Uterus (tissue), 3 donors: ENCODE measurements at regions not wholly inside any gene's neighbourhood (a gene's known extent, or its start where the extent isn't known, plus 50 kb on each side); places are given as distances from the start of the nearest gene placed in this dataset.
"Not testable (repeated sequence)": the region's sequence is repeated elsewhere in the genome, so short reads cannot be mapped to it uniquely, and the experiment has no call there.

Experiments
- DNase-seq, 2 donors: peaks; one replicate each; pipeline ENCODE4 v3.0.0-alpha.2; 2019 to 2020
- H3K27ac ChIP-seq, 2 donors: fragments of 200-600 bp; sonication (generic); 1 replicate in 1 of 2; 2 replicates in 1 of 2; pipeline ENCODE4 v1.5.1; 2016 to 2018
- H3K27me3 ChIP-seq, 2 donors: fragments of 200-600 bp; sonication (generic); one replicate each; pipeline ENCODE4 v1.5.1; 2018 to 2019; ENCODE audit warnings: control low read depth in 1 of 2
- H3K36me3 ChIP-seq, 2 donors: fragments of 200-600 bp; sonication (generic); one replicate each; pipeline ENCODE4 v1.5.1; 2019; ENCODE audit warnings: control low read depth in 1 of 2
- H3K4me1 ChIP-seq, 2 donors: fragments of 200-600 bp; sonication (generic); one replicate each; pipeline ENCODE4 v1.5.1; 2018 to 2019; ENCODE audit warnings: control low read depth in 1 of 2
- H3K4me3 ChIP-seq, 2 donors: fragments of 200-600 bp; sonication (generic); 1 replicate in 1 of 2; 2 replicates in 1 of 2; pipeline ENCODE4 v1.5.1; 2018 to 2019; ENCODE audit warnings: mild to moderate bottlenecking in 1 of 2
- H3K9me3 ChIP-seq, 2 donors: fragments of 200-600 bp; sonication (generic); one replicate each; pipeline ENCODE4 v1.5.1; 2019; ENCODE audit warnings: control low read depth in 1 of 2
- CTCF ChIP-seq, 4 experiments: fragments of 200-600 bp in 2 of 4; fragments of 450-650 bp in 2 of 4; sonication (generic) in 2 of 4; IDR thresholded peaks; one replicate each; pipeline ENCODE4 v1.5.1; 2016 to 2019; ENCODE audit warnings: antibody characterized with exemption in 4 of 4, mild to moderate bottlenecking in 2 of 4, moderate library complexity in 1 of 4
- POLR2A ChIP-seq, 2 donors: fragments of 450-650 bp; IDR thresholded peaks; one replicate each; pipeline ENCODE4 v1.6.1; 2016; ENCODE audit warnings: antibody characterized with exemption in 2 of 2, mild to moderate bottlenecking in 1 of 2, moderate library complexity in 1 of 2
- intact Hi-C: fragments of 100-400 bp; cut with DNase I; formaldehyde crosslinking; loops from one replicate; pipeline ENCODE4 v1.15.1; 2023; ENCODE audit warnings: low total_unique reads
- donor health status: DM: yes; HTN: yes; CAD: no.

DNA sequence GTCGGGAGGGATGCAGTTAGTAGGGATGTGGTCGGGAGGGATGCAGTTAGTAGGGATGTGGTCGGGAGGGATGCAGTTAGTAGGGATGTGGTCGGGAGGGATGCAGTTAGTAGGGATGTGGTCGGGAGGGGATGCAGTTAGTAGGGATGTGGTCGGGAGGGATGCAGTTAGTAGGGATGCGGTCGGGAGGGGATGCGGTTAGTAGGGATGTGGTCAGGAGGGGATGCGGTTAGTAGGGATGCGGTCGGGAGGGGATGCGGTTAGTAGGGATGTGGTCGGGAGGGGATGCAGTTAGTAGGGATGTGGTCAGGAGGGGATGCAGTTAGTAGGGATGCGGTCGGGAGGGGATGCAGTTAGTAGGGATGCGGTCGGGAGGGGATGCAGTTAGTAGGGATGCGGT lies 96.2 kb downstream of the BDH1 start:
- H3K36me3 ChIP-seq, intact Hi-C loops, H3K27me3 ChIP-seq, DNase-seq, H3K9me3 ChIP-seq, H3K4me3 ChIP-seq, H3K27ac ChIP-seq, H3K4me1 ChIP-seq: not testable (repeated sequence)

DNA sequence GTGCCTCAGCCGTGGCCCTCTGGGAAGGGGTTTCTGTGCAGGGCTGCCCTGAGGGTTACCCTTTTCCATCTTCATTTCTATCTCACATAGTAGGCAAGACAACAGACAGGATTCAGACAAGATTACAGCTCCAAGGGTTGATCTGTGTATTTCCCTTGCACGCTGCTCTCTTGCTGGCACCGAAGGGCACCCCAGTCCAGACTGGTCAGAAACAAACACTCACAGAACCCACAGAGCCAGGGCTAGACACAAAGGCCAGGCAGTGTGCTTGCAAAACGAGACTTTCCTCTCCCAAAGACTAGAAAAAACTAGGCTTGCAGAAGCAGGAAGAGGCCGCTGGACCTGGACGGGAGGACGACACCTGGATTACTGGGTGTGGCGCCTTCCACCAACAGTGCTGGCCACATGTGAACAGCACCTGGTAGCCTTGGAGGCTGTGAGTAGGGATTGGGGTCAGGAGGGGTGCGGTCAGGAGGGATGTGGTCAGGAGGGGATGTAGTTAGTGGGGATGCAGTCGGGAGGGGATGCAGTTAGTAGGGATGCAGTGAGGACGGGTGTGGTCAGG lies 96.8 kb downstream of the BDH1 start:
- intact Hi-C loops: no loop called here
- DNase-seq: no peak

DNA sequence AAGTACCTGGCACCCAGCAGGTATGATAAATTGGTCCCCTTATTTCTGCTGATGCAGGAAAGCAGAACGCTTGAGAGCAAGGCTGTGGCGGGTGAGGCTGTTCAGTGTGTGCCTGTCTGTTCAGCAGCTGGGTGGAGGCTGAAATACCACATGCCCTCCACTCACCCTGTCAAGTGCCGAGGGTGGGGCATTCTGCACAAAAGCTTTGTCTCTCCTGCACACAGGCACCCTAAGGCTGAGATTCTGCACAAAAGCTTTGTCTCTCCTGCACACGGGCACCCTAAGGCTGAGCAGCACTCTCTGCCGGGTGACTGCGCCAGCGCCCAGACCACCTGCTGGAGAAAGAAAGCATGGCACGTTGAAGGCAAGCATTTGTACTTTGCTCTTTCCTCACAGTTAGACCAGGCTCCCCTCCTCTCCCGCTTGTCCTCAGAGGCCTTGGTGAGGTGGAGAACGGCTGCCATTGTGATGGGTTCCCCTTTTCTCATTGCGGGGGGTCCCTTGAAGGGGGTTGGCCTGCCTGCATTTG lies 97.5 kb downstream of the BDH1 start:
- H3K4me3 ChIP-seq: no peak overlapping the region
- H3K36me3 ChIP-seq: no peaks in the 10 kb centered on the region
- no peak overlapping the region for H3K27ac ChIP-seq
- H3K27me3 ChIP-seq: no peaks in the 10 kb centered on the region
- intact Hi-C loops: no loop called here
- H3K4me1 ChIP-seq: no peaks in the 10 kb centered on the region
- no peaks in the 10 kb centered on the region for H3K9me3 ChIP-seq
- TF ChIP-seq CTCF (IDR thresholded peaks at IDR 0.05): no peak
- no peak for TF ChIP-seq POLR2A (IDR thresholded peaks at IDR 0.05)
- no peak for DNase-seq

More for the DNA sequence above, 96.8 kb downstream of the BDH1 start:
- Histone ChIP-seq H3K36me3 (no peaks in the 10 kb centered on the region), H3K9me3 (no peaks in the 10 kb centered on the region), H3K27me3 (no peaks in the 10 kb centered on the region), H3K4me1 (no peaks in the 10 kb centered on the region), H3K4me3 (no peak overlapping the region), H3K27ac (no peak overlapping the region)
- TF ChIP-seq CTCF (IDR thresholded peaks at IDR 0.05): no peak
- TF ChIP-seq POLR2A (IDR thresholded peaks at IDR 0.05): no peak

GRCh38 chr3:197456261-197457091 lies 99.3 kb downstream of the BDH1 start:
- intact Hi-C loops: no loop called here
- H3K4me3 ChIP-seq: peak overlapping the region; percentile 35 to 55
- no peak for TF ChIP-seq CTCF (IDR thresholded peaks at IDR 0.05)
- peak in 1 of 2 donors; percentile 31 for TF ChIP-seq POLR2A (IDR thresholded peaks at IDR 0.05)
- peak overlapping the region; percentile 60 to 64 for H3K27ac ChIP-seq
- no peaks in the 10 kb centered on the region for H3K9me3 ChIP-seq
- no peaks in the 10 kb centered on the region for H3K27me3 ChIP-seq
- H3K4me1 ChIP-seq: no peaks in the 10 kb centered on the region
- peak; percentile 81 for DNase-seq
- no peaks in the 10 kb centered on the region for H3K36me3 ChIP-seq

DNA sequence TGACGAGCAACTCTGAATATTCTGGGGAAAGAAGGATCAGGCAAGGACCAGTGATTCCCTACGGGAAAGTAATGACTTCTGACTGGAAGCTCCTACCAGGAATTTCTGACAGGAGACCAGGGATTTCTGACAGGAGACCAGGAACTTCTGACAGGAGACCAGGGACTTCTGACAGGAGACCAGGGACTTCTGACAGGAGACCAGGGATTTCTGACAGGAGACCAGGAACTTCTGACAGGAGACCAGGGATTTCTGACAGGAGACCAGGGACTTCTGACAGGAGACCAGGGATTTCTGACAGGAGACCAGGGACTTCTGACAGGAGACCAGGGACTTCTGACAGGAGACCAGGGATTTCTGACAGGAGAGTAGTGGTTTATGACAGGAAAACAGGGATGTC lies 100.9 kb downstream of the BDH1 start:
- intact Hi-C loops, DNase-seq, H3K36me3 ChIP-seq, H3K4me1 ChIP-seq, H3K9me3 ChIP-seq, H3K27ac ChIP-seq, H3K4me3 ChIP-seq, H3K27me3 ChIP-seq: not testable (repeated sequence)

DNA sequence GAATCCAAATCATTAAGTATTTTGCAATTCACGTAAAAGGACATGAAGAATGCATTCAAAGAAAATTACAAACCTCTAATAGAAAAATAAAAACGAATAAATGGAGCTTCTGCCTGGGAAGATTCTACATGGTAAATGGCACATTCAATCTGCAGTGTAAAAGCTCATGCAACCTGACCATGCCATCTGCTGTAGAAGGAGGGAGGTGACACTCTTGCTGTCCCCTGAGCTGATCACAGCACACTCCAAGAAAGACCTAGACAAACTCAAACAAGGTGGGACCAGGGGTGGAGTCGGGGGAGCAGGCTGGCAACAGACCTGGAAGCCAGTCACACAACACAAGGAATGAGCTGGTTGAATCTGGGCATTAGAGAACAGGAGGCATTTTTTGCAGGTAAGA lies 101.8 kb downstream of the BDH1 start:
- no peaks in the 10 kb centered on the region for H3K27me3 ChIP-seq
- H3K36me3 ChIP-seq: no peaks in the 10 kb centered on the region
- no peaks in the 10 kb centered on the region for H3K4me1 ChIP-seq
- no peak for DNase-seq
- H3K9me3 ChIP-seq: no peaks in the 10 kb centered on the region
- H3K27ac ChIP-seq: no peak overlapping the region
- intact Hi-C loops: no loop called here
- H3K4me3 ChIP-seq: no peak overlapping the region
- TF ChIP-seq CTCF (IDR thresholded peaks at IDR 0.05): no peak
- TF ChIP-seq POLR2A (IDR thresholded peaks at IDR 0.05): no peak
